ENCODE measurements at regions not wholly inside any gene's neighbourhood (a gene's known extent, or its start where the extent isn't known, plus 50 kb on each side); places are given as distances from the start of the nearest gene placed in this dataset.
A peak's percentile ranks its signal among the peaks of the same experiment; 100 is the strongest.

GRCh38 chr12:25811656-25812126 lies 146.8 kb upstream of the RASSF8 start:
- no peaks in the 10 kb centered on the region for H3K36me3 ChIP-seq (ENCODE audit: control insufficient read depth in 2 of 2, insufficient read depth in 2 of 2, low read length in 1 of 2)
- no peak overlapping the region for H3K27ac ChIP-seq (ENCODE audit: low read depth in 1 of 2, low read length in 1 of 2)
- WGBS = 94% methylated on average over 5 of the region's 5 CpGs
- no peaks in the 10 kb centered on the region for H3K4me1 ChIP-seq (ENCODE audit: control insufficient read depth in 2 of 2, insufficient read depth in 2 of 2, low read length in 2 of 2)
- DNase-seq (ENCODE audit: low read depth in 6 of 9, low spot score in 9 of 9) = peak in 1 of 9 donors; percentile 7
- no peaks in the 10 kb centered on the region for H3K27me3 ChIP-seq (ENCODE audit: control insufficient read depth in 2 of 2, insufficient read depth in 1 of 2, low read length in 1 of 2)
- no peak overlapping the region for H3K4me3 ChIP-seq (ENCODE audit: low read length in 2 of 2)
- no peaks in the 10 kb centered on the region for H3K9me3 ChIP-seq (ENCODE audit: control insufficient read depth in 2 of 2, insufficient read depth in 1 of 2, low read length in 1 of 2)

- DNase-seq (ENCODE audit: low read depth in 6 of 9, low spot score in 9 of 9) = no peak
- no peaks in the 10 kb centered on the region for H3K36me3 ChIP-seq (ENCODE audit: control insufficient read depth in 2 of 2, insufficient read depth in 2 of 2, low read length in 1 of 2)
- no peaks in the 10 kb centered on the region for H3K27me3 ChIP-seq (ENCODE audit: control insufficient read depth in 2 of 2, insufficient read depth in 1 of 2, low read length in 1 of 2)
- H3K4me1 ChIP-seq (ENCODE audit: control insufficient read depth in 2 of 2, insufficient read depth in 2 of 2, low read length in 2 of 2) = no peaks in the 10 kb centered on the region
- H3K4me3 ChIP-seq (ENCODE audit: low read length in 2 of 2) = no peak overlapping the region
- no peak overlapping the region for H3K27ac ChIP-seq (ENCODE audit: low read depth in 1 of 2, low read length in 1 of 2)
- H3K9me3 ChIP-seq (ENCODE audit: control insufficient read depth in 2 of 2, insufficient read depth in 1 of 2, low read length in 1 of 2) = no peaks in the 10 kb centered on the region
- 96% methylated on average over 4 of the region's 4 CpGs for WGBS
Measured at GRCh38 chr12:25812295-25812694, 146.2 kb upstream of the RASSF8 start.

GRCh38 chr12:25813843-25814242 lies 144.6 kb upstream of the RASSF8 start:
- Histone ChIP-seq H3K36me3 (ENCODE audit: control insufficient read depth in 2 of 2, insufficient read depth in 2 of 2, low read length in 1 of 2) (no peaks in the 10 kb centered on the region), H3K9me3 (ENCODE audit: control insufficient read depth in 2 of 2, insufficient read depth in 1 of 2, low read length in 1 of 2) (no peaks in the 10 kb centered on the region), H3K4me3 (ENCODE audit: low read length in 2 of 2) (no peak overlapping the region), H3K27ac (ENCODE audit: low read depth in 1 of 2, low read length in 1 of 2) (no peak overlapping the region), H3K4me1 (ENCODE audit: control insufficient read depth in 2 of 2, insufficient read depth in 2 of 2, low read length in 2 of 2) (no peaks in the 10 kb centered on the region), H3K27me3 (ENCODE audit: control insufficient read depth in 2 of 2, insufficient read depth in 1 of 2, low read length in 1 of 2) (no peaks in the 10 kb centered on the region)
- no peak for DNase-seq (ENCODE audit: low read depth in 6 of 9, low spot score in 9 of 9)
- 98% methylated on average over 5 of the region's 5 CpGs for WGBS

- H3K9me3 ChIP-seq (ENCODE audit: control insufficient read depth in 2 of 2, insufficient read depth in 1 of 2, low read length in 1 of 2) = no peaks in the 10 kb centered on the region
- H3K4me1 ChIP-seq (ENCODE audit: control insufficient read depth in 2 of 2, insufficient read depth in 2 of 2, low read length in 2 of 2) = no peaks in the 10 kb centered on the region
- H3K27ac ChIP-seq (ENCODE audit: low read depth in 1 of 2, low read length in 1 of 2) = no peak overlapping the region
- no peak overlapping the region for H3K4me3 ChIP-seq (ENCODE audit: low read length in 2 of 2)
- 96% methylated on average over 3 of the region's 3 CpGs for WGBS
- no peaks in the 10 kb centered on the region for H3K36me3 ChIP-seq (ENCODE audit: control insufficient read depth in 2 of 2, insufficient read depth in 2 of 2, low read length in 1 of 2)
- no peak for DNase-seq (ENCODE audit: low read depth in 6 of 9, low spot score in 9 of 9)
- no peaks in the 10 kb centered on the region for H3K27me3 ChIP-seq (ENCODE audit: control insufficient read depth in 2 of 2, insufficient read depth in 1 of 2, low read length in 1 of 2)
Measured at GRCh38 chr12:25816637-25817036, 141.8 kb upstream of the RASSF8 start.

DNA sequence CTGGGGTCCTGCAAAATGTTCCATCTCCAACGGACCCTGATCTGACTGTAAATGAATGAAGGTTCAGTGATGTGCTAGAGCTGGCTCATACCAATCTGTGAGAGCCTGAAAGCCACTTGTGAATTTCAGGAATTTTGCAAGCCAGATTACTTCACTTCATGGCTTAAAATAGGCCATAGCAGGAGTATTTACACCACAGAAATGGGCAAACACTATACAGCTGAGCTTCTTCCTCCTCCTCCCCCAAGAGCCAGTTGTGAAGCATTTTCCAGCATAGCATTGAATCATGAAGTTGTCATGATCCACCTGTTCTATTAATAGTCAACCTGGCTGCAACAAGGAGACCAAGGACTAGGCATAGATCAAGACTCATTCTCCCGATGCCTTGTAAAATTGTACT lies 141.3 kb upstream of the RASSF8 start:
- H3K9me3 ChIP-seq (ENCODE audit: control insufficient read depth in 2 of 2, insufficient read depth in 1 of 2, low read length in 1 of 2) = no peaks in the 10 kb centered on the region
- no peak overlapping the region for H3K4me3 ChIP-seq (ENCODE audit: low read length in 2 of 2)
- H3K4me1 ChIP-seq (ENCODE audit: control insufficient read depth in 2 of 2, insufficient read depth in 2 of 2, low read length in 2 of 2) = no peaks in the 10 kb centered on the region
- 96% methylated on average over 2 of the region's 2 CpGs for WGBS
- H3K36me3 ChIP-seq (ENCODE audit: control insufficient read depth in 2 of 2, insufficient read depth in 2 of 2, low read length in 1 of 2) = no peaks in the 10 kb centered on the region
- no peak overlapping the region for H3K27ac ChIP-seq (ENCODE audit: low read depth in 1 of 2, low read length in 1 of 2)
- no peak for DNase-seq (ENCODE audit: low read depth in 6 of 9, low spot score in 9 of 9)
- no peaks in the 10 kb centered on the region for H3K27me3 ChIP-seq (ENCODE audit: control insufficient read depth in 2 of 2, insufficient read depth in 1 of 2, low read length in 1 of 2)

- Histone ChIP-seq H3K9me3 (ENCODE audit: control insufficient read depth in 2 of 2, insufficient read depth in 1 of 2, low read length in 1 of 2) (no peaks in the 10 kb centered on the region), H3K4me1 (ENCODE audit: control insufficient read depth in 2 of 2, insufficient read depth in 2 of 2, low read length in 2 of 2) (no peaks in the 10 kb centered on the region), H3K27me3 (ENCODE audit: control insufficient read depth in 2 of 2, insufficient read depth in 1 of 2, low read length in 1 of 2) (no peaks in the 10 kb centered on the region), H3K27ac (ENCODE audit: low read depth in 1 of 2, low read length in 1 of 2) (no peak overlapping the region), H3K4me3 (ENCODE audit: low read length in 2 of 2) (no peak overlapping the region), H3K36me3 (ENCODE audit: control insufficient read depth in 2 of 2, insufficient read depth in 2 of 2, low read length in 1 of 2) (no peaks in the 10 kb centered on the region)
- no peak for DNase-seq (ENCODE audit: low read depth in 6 of 9, low spot score in 9 of 9)
Measured at GRCh38 chr12:25818596-25819390, 139.7 kb upstream of the RASSF8 start.

GRCh38 chr12:25819691-25820090 lies 138.8 kb upstream of the RASSF8 start:
- no peak overlapping the region for H3K27ac ChIP-seq (ENCODE audit: low read depth in 1 of 2, low read length in 1 of 2)
- H3K27me3 ChIP-seq (ENCODE audit: control insufficient read depth in 2 of 2, insufficient read depth in 1 of 2, low read length in 1 of 2) = no peaks in the 10 kb centered on the region
- H3K4me1 ChIP-seq (ENCODE audit: control insufficient read depth in 2 of 2, insufficient read depth in 2 of 2, low read length in 2 of 2) = no peaks in the 10 kb centered on the region
- WGBS = 85% methylated on average over 11 of the region's 11 CpGs
- DNase-seq (ENCODE audit: low read depth in 6 of 9, low spot score in 9 of 9) = no peak
- no peaks in the 10 kb centered on the region for H3K36me3 ChIP-seq (ENCODE audit: control insufficient read depth in 2 of 2, insufficient read depth in 2 of 2, low read length in 1 of 2)
- no peak overlapping the region for H3K4me3 ChIP-seq (ENCODE audit: low read length in 2 of 2)
- no peaks in the 10 kb centered on the region for H3K9me3 ChIP-seq (ENCODE audit: control insufficient read depth in 2 of 2, insufficient read depth in 1 of 2, low read length in 1 of 2)

- Histone ChIP-seq H3K4me1 (ENCODE audit: control insufficient read depth in 2 of 2, insufficient read depth in 2 of 2, low read length in 2 of 2) (no peaks in the 10 kb centered on the region), H3K36me3 (ENCODE audit: control insufficient read depth in 2 of 2, insufficient read depth in 2 of 2, low read length in 1 of 2) (no peaks in the 10 kb centered on the region), H3K4me3 (ENCODE audit: low read length in 2 of 2) (no peak overlapping the region), H3K9me3 (ENCODE audit: control insufficient read depth in 2 of 2, insufficient read depth in 1 of 2, low read length in 1 of 2) (no peaks in the 10 kb centered on the region), H3K27ac (ENCODE audit: low read depth in 1 of 2, low read length in 1 of 2) (no peak overlapping the region), H3K27me3 (ENCODE audit: control insufficient read depth in 2 of 2, insufficient read depth in 1 of 2, low read length in 1 of 2) (no peaks in the 10 kb centered on the region)
- no peak for DNase-seq (ENCODE audit: low read depth in 6 of 9, low spot score in 9 of 9)
- 96% methylated on average over 3 of the region's 3 CpGs for WGBS
Measured at GRCh38 chr12:25822281-25822680, 136.2 kb upstream of the RASSF8 start.

- no peak for DNase-seq (ENCODE audit: low read depth in 6 of 9, low spot score in 9 of 9)
- WGBS = 94% methylated on average over 2 of the region's 2 CpGs
- Histone ChIP-seq H3K4me1 (ENCODE audit: control insufficient read depth in 2 of 2, insufficient read depth in 2 of 2, low read length in 2 of 2) (no peaks in the 10 kb centered on the region), H3K9me3 (ENCODE audit: control insufficient read depth in 2 of 2, insufficient read depth in 1 of 2, low read length in 1 of 2) (no peaks in the 10 kb centered on the region), H3K27ac (ENCODE audit: low read depth in 1 of 2, low read length in 1 of 2) (no peak overlapping the region), H3K4me3 (ENCODE audit: low read length in 2 of 2) (no peak overlapping the region), H3K36me3 (ENCODE audit: control insufficient read depth in 2 of 2, insufficient read depth in 2 of 2, low read length in 1 of 2) (no peaks in the 10 kb centered on the region), H3K27me3 (ENCODE audit: control insufficient read depth in 2 of 2, insufficient read depth in 1 of 2, low read length in 1 of 2) (no peaks in the 10 kb centered on the region)
Measured at GRCh38 chr12:25824734-25825133, 133.7 kb upstream of the RASSF8 start.
